NCI-H510A (cell line): ENCODE measurements at regions not wholly inside any gene's neighbourhood (a gene's known extent, or its start where the extent isn't known, plus 50 kb on each side); places are given as distances from the start of the nearest gene placed in this dataset.

Experiments used
- DNase-seq: peaks from one replicate; lab custom pipeline; 2025; lab: John Stamatoyannopoulos, UW

DNA sequence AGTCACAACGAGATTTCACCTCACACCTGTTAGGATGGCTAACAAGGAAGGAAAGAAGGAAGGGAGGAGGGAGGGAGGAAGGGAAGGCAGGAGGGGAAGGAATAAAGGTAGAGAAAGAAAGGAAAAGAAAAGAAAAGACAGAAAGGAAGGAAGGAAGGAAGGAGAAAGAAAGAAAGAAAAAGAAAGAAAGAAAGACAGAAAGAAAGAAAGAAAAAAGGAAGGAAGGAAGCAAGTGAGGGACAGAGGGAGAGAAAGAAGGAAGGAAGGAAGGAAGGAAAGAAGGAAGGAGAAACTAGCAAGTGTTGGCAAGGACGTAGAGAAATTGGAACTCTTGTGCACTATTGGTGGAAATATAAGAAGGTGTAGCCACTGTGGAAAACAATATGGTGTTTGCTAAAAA, 52.2 kb downstream of the CCDC185 start:
- no peak for DNase-seq

DNA sequence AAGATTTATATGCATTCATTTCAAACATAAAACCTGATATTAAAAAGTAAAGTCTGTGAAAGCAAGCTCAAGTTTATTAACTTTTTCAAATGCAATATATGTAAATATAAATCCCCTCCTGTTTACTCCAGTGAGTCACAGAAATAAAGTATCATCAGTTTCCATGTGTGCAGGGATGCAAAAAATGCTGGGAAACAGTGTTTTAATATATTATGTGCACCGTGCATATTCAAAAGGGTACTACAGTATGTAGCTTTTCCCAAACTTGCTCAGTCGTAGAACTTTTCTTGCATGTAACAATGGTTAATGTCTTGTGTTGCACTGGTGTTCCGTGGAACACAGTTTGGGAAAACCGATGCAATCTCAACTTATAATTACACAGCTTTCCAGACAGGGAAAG, 60.7 kb downstream of the CCDC185 start:
- no peak for DNase-seq

GRCh38 chr1:223454959-223455358, 61.7 kb downstream of the CCDC185 start:
- no peak for DNase-seq

DNA sequence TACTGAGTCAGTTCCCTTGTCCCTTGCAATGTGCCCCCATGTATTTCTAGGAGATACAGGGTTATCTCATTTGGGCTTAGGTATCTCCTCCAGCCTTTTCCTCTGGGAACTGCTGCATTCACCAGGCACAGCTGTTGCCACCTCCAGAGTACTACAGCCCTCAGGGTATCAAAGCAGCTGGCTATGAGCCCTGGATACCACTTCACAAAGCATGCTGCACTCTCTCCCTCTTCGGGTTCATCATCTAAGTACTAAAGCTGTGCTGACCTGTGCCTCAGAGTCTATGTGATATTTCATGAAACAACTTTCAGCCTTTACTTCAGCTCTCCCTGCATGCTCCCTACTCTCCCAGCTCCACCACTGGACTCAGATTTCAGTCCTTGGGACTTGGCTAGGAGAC, 62.3 kb downstream of the CCDC185 start:
- DNase-seq = no peak

GRCh38 chr1:223456747-223457146, 63.5 kb downstream of the CCDC185 start:
- no peak for DNase-seq

DNA sequence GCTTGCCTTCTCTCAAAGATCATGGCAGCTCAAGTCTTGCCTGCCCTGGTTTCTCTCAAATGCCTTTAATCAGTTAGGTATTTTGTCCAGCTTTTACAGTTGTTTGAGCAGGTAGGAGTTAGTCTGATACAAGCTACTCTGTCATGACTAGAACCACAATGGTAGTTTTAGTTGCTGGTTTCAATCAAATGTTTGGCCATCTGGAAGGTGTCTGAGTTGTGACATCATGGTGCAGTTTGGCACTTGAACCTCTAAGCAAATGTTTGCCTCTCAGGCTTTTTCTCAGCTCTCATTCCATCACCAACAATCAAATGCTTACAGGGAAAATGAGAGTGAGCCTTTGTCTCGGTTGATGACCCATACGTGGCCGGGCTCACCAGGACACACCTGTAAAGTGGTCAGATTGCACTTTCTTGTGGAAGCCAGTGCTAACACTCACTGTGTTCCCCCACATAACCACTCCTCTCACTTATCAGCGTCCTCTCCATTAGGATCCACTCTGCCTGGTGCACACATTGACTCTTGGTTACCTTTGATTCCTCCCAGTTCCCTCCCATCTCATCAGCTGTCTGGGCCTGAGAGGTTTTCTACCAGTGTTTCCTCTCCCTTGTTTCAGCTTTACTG, 67.5 kb downstream of the CCDC185 start:
- no peak for DNase-seq

- DNase-seq = no peak
Observed at GRCh38 chr1:223462047-223462630, 68.9 kb downstream of the CCDC185 start.

DNA sequence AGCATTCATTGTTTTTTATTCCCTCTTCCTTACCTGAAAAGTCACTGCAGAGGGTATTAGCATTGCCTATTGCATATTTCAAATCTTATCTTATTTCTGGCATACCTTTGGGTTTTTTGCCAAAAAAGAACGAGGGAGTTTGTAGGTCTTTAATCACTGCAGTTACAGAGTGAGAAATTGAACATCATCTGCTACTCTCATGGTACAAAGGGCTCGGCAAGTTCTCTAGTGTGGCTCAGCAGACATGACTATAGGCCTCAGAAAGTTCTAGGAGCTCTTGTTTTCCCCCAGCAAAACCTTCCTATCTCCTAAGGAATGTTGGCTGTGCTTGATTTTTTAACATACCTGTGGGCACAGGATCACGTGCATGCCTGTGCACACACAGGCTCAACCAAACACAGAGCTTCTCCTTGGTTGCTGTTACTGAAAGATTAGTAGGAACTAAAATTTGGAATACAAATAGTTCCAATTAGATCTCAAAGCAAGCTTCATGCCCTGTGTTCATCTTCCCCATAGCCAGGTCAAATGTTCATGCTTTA, 69.7 kb downstream of the CCDC185 start:
- no peak for DNase-seq

DNA sequence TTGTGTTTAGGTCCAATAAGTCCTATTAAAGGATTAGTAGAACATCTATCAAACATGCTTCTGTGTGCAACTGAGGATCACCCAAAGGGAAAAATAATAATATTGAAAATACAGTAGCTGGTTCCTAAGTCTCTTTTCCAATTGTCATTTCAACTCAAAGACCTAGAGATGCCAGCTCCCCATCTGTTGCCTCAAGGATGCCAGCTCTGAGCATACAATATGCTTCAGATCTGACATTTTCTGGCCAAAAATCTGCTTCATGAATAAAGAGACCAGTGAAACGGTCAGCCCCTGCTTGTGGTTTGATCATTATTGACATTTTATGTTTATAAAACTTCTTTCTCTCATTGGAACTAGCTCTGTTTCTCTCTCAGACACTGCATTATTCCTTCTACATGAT, 72.9 kb downstream of the CCDC185 start:
- no peak for DNase-seq

GRCh38 chr1:223471566-223471965, 78.4 kb downstream of the CCDC185 start:
- DNase-seq = no peak

- no peak for DNase-seq
Observed at GRCh38 chr1:223472057-223472456, 78.8 kb downstream of the CCDC185 start.

- DNase-seq = no peak
Observed at GRCh38 chr1:223473601-223474344, 80.6 kb downstream of the CCDC185 start.

GRCh38 chr1:223474804-223475203, 81.6 kb downstream of the CCDC185 start:
- DNase-seq = no peak

- no peak for DNase-seq
Observed at GRCh38 chr1:223477456-223477855, 84.2 kb downstream of the CCDC185 start.

DNA sequence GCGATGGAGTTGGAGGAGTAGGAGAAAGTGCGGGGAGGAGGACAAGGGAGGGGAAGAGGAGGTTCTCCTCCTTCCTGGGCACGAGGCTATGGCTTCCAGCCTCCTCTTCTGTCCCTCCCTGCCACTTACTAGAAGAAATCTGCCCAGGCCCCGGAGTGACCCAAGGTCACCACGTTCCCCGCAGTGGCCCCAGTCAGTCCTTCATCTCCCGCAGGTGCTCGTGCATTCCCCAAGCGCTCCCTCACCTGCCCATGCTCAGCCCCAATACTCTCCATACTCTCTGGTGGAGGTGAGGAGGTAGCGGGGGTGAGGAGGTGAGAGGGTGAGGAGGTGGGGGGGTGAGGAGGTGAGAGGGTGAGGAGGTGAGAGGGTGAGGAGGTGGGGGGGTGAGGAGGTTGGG, 85.4 kb downstream of the CCDC185 start:
- no peak for DNase-seq

DNA sequence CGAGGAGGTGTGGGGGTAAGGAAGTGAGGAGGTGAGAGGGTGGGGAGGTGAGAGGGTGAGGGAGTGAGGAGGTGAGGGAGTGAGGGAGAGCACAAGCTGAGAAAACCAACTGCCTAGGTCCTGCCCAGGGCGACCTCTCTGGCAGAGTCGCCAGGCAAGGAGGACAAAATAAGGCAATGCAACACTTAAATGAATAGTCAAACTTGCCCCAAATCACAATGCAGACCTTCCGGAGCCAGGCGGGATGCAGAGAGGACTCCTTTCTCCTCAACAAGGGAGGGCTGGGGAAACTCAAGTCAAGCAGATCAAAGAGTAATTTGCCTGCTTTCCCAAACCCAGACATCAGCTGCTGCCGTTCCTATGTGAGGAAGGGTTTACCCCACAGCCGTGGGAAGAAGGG, 86.0 kb downstream of the CCDC185 start:
- DNase-seq = no peak

GRCh38 chr1:223479718-223480425, 86.7 kb downstream of the CCDC185 start:
- peak; percentile 45 for DNase-seq

DNA sequence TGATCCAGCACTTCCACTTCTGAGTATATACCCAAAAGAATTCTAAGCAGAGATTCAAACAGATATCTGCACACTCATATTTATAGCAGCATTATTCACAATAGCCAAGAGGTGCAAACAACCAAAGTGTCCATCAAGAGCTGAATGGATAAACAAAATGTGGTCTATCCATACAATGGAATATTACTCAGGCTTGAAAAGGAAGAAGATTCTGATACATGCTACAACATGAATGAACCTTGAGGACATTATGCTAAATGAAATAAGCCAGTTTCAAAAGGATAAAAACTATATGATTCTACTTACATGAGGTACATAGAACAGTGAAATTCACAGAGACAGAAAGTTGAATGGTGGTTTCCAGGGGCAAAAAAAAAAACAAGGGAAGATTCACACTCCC, 88.9 kb downstream of the CCDC185 start:
- no peak for DNase-seq

- DNase-seq = no peak
Observed at GRCh38 chr1:223482766-223483165, 89.6 kb downstream of the CCDC185 start.

DNA sequence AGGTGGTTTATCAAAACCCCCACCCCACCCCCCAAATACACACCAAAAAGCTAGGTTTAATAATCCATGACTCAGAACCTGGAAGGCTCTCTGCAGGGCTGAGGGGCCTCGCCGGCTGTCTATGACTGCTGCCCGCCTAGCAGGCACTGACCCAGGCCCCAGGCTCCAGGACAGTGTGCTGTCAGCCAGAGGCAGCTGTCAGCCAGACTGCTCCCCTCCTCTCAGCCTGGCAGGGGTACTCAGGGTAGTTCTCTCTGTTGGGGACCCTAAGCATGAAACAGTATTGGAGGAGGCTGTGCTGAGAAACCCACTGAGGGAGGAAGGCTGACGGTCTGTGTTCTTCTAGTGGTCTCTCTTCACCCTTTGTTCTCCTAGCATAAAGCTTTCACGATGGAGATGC, 90.3 kb downstream of the CCDC185 start:
- DNase-seq = no peak

- no peak for DNase-seq
Observed at GRCh38 chr1:223486366-223486765, 93.2 kb downstream of the CCDC185 start.
